ENCODE measurements at regions not wholly inside any gene's neighbourhood (a gene's known extent, or its start where the extent isn't known, plus 50 kb on each side); places are given as distances from the start of the nearest gene placed in this dataset.

DNA sequence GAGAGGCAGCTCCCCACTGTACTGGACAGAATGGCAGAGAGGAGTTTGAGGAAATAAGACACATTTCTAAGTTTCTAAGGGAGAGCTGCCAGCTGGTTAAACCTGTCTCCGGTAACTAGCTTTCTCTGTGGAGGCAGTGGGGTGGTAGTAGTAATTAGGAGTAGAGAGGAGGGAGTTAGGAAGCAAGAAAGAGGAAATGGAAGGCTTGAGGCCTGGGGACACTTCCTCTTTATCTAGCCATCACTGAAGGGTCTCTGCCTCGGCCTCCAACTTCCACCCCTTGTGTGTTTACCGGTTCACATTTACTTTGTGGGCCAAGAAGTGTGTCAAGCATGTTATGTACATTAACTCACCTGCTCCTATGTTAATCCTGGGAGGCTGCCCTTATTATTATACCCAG, 462.2 kb upstream of the DMAC1 start:
- no peak overlapping the region for H3K14ac ChIP-seq (ENCODE audit: insufficient read depth, low read length)
- no peak overlapping the region for H3K4ac ChIP-seq (ENCODE audit: low read depth, low read length)
- no CpG with 5 or more reads among the region's 3 CpGs for WGBS (ENCODE audit: extremely low coverage, insufficient read length, low lambda C conversion rate)

More for the DNA sequence above, 462.2 kb upstream of the DMAC1 start:
- no peak overlapping the region for H2AK5ac ChIP-seq (ENCODE audit: insufficient read length, low read length)
- no peak for DNase-seq
- H4K8ac ChIP-seq (replicated peaks; ENCODE audit: insufficient read length, low read depth, low read length): no peak overlapping the region
- Mint-ChIP-seq H3K4me3 (no peak overlapping the region), H3K27ac (no peak overlapping the region), H3K36me3 (ENCODE audit: insufficient read depth in 1 of 3, low read depth in 3 of 3) (no peaks in the 10 kb centered on the region), H3K4me1 (peaks cover 17 to 23% of the 10 kb centered on the region in 2 experiments), H3K27me3 (ENCODE audit: low read depth) (no peaks in the 10 kb centered on the region; the same call in 1 of the 2 replicates), H3K9me3 (no peaks in the 10 kb centered on the region)
- TF ChIP-seq, protein P1, sequence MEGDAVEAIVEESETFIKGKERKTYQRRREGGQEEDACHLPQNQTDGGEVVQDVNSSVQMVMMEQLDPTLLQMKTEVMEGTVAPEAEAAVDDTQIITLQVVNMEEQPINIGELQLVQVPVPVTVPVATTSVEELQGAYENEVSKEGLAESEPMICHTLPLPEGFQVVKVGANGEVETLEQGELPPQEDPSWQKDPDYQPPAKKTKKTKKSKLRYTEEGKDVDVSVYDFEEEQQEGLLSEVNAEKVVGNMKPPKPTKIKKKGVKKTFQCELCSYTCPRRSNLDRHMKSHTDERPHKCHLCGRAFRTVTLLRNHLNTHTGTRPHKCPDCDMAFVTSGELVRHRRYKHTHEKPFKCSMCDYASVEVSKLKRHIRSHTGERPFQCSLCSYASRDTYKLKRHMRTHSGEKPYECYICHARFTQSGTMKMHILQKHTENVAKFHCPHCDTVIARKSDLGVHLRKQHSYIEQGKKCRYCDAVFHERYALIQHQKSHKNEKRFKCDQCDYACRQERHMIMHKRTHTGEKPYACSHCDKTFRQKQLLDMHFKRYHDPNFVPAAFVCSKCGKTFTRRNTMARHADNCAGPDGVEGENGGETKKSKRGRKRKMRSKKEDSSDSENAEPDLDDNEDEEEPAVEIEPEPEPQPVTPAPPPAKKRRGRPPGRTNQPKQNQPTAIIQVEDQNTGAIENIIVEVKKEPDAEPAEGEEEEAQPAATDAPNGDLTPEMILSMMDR (conservative IDR thresholded peaks at IDR 0.05): no peak
- no peak overlapping the region for H4K5ac ChIP-seq (ENCODE audit: insufficient read length, low read depth, low read length)
- no peaks in the 10 kb centered on the region for H3K27me3 ChIP-seq (ENCODE audit: insufficient read depth, low read length)
- no peaks in the 10 kb centered on the region for H3K9me3 ChIP-seq (ENCODE audit: control insufficient read depth, low read depth, low read length)
- H2BK120ac ChIP-seq (ENCODE audit: low read depth, low read length, poor library complexity, severe bottlenecking): no peak overlapping the region
- no peak overlapping the region for H4K91ac ChIP-seq (ENCODE audit: insufficient read length, low read depth, low read length)
- H3K79me1 ChIP-seq (ENCODE audit: insufficient read depth, low read depth, low read length, poor library complexity, severe bottlenecking): no peaks in the 10 kb centered on the region
- no peak overlapping the region for H3T11ph ChIP-seq (ENCODE audit: low read length)
- no peak overlapping the region for H2BK12ac ChIP-seq (ENCODE audit: insufficient read length, low read depth, low read length)
- no peak overlapping the region for H3K9ac ChIP-seq (ENCODE audit: extremely low read depth, insufficient read length, low read length)
- H2AFZ ChIP-seq (ENCODE audit: low read length): no peak overlapping the region
- no peak overlapping the region for H3K27ac ChIP-seq (ENCODE audit: insufficient read length, low read depth, low read length)
- H3K18ac ChIP-seq (ENCODE audit: insufficient read length, low read depth, low read length): no peak overlapping the region
- H3K23ac ChIP-seq (ENCODE audit: insufficient read length, low read depth, low read length): no peak overlapping the region
- no peaks in the 10 kb centered on the region for H3K79me2 ChIP-seq (ENCODE audit: insufficient read depth, low read length)
- H3K56ac ChIP-seq (ENCODE audit: insufficient read length, low read depth, low read length): no peak overlapping the region
- no peak overlapping the region for H2BK5ac ChIP-seq (ENCODE audit: insufficient read length, low read length)
- H2BK20ac ChIP-seq (ENCODE audit: low read depth, low read length, poor library complexity, severe bottlenecking): no peak overlapping the region
- H3K23me2 ChIP-seq (ENCODE audit: insufficient read length, low read depth, low read length, poor library complexity, severe bottlenecking): no peaks in the 10 kb centered on the region
- H4K20me1 ChIP-seq (ENCODE audit: control insufficient read depth, insufficient read depth, insufficient read length): no peaks in the 10 kb centered on the region
- H3K4me1 ChIP-seq (ENCODE audit: insufficient read depth, low read length): no peaks in the 10 kb centered on the region; the same call in 1 of the 2 replicates
- H2BK15ac ChIP-seq (ENCODE audit: low read depth, low read length): no peak overlapping the region
- H3K4me2 ChIP-seq (ENCODE audit: insufficient read depth, insufficient read length, low read length): no peak overlapping the region

Data from H9 (cell line).